Activated naive CD8-positive, alpha-beta T cell treated with anti-CD3 and anti-CD28 coated beads, Interleukin-2, amount 10 ng/mL, durations not matched to agents 7 days and 5 days (primary cell): ENCODE measurements at regions not wholly inside any gene's neighbourhood (a gene's known extent, or its start where the extent isn't known, plus 50 kb on each side); places are given as distances from the start of the nearest gene placed in this dataset.
"Not testable (repeated sequence)": the region's sequence is repeated elsewhere in the genome, so short reads cannot be mapped to it uniquely, and the experiment has no call there.

Experiments
- ATAC-seq: fragments of 150-1000 bp; cut with Tn5 transposase; one replicate; pipeline ENCODE4 v1.10.0; 2021; ENCODE audit warnings: low read depth, moderate library complexity
- POLR2A ChIA-PET: fragments of 350-600 bp; sonication (Branson Sonifier 250); formaldehyde crosslinking; loops from one replicate; lab custom pipeline; 2021; ENCODE audit warnings: antibody characterized with exemption; lab: Charles Lee
- DNase-seq: peaks from one replicate; pipeline ENCODE4 v3.0.0; 2021
- H3K27ac Mint-ChIP-seq: one replicate; pipeline ENCODE4 v1.8.0; 2022; ENCODE audit warnings: mild to moderate bottlenecking, mixed read lengths
- H3K27me3 Mint-ChIP-seq: one replicate; pipeline ENCODE4 v1.8.0; 2022; ENCODE audit warnings: mild to moderate bottlenecking, moderate library complexity, mixed read lengths
- H3K36me3 Mint-ChIP-seq: one replicate; pipeline ENCODE4 v1.8.0; 2021; ENCODE audit warnings: mild to moderate bottlenecking, mixed read lengths
- H3K4me1 Mint-ChIP-seq: one replicate; pipeline ENCODE4 v1.8.0; 2021; ENCODE audit warnings: mixed read lengths
- H3K4me3 Mint-ChIP-seq: one replicate; pipeline ENCODE4 v1.8.0; 2022; ENCODE audit warnings: mild to moderate bottlenecking, moderate library complexity, mixed read lengths
- H3K9me3 Mint-ChIP-seq: one replicate; pipeline ENCODE4 v1.8.0; 2021; ENCODE audit warnings: mixed read lengths

GRCh38 chr3:101992863-101993262 is 143.5 kb downstream of the NFKBIZ start:
- no peak for DNase-seq
- Mint-ChIP-seq H3K4me1 (peaks cover 23% of the 10 kb centered on the region), H3K4me3 (no peak overlapping the region), H3K27me3 (no peaks in the 10 kb centered on the region), H3K9me3 (peaks cover 4% of the 10 kb centered on the region), H3K36me3 (peaks cover 3% of the 10 kb centered on the region), H3K27ac (no peak overlapping the region)
- no peak for ATAC-seq
- POLR2A ChIA-PET = no interaction called here

GRCh38 chr3:101994386-101994785 is 145.1 kb downstream of the NFKBIZ start:
- Mint-ChIP-seq H3K27ac (no peak overlapping the region), H3K9me3 (peaks cover 4% of the 10 kb centered on the region), H3K36me3 (peaks cover 2% of the 10 kb centered on the region), H3K4me3 (no peak overlapping the region), H3K27me3 (no peaks in the 10 kb centered on the region), H3K4me1 (peaks cover 14% of the 10 kb centered on the region)
- POLR2A ChIA-PET = no interaction called here
- ATAC-seq (no peak), DNase-seq (no peak)

GRCh38 chr3:101995371-101996046 is 146.2 kb downstream of the NFKBIZ start:
- Mint-ChIP-seq H3K27me3 (no peaks in the 10 kb centered on the region), H3K4me3 (no peak overlapping the region), H3K4me1 (peaks cover 12% of the 10 kb centered on the region), H3K27ac (no peak overlapping the region), H3K9me3 (peaks cover 4% of the 10 kb centered on the region), H3K36me3 (peaks cover 4% of the 10 kb centered on the region)
- DNase-seq (no peak), ATAC-seq (no peak)
- POLR2A ChIA-PET = no interaction called here

- Mint-ChIP-seq H3K36me3 (peaks cover 6% of the 10 kb centered on the region), H3K9me3 (peaks cover 5% of the 10 kb centered on the region), H3K27me3 (no peaks in the 10 kb centered on the region), H3K4me1 (peaks cover 16% of the 10 kb centered on the region), H3K27ac (no peak overlapping the region), H3K4me3 (no peak overlapping the region)
- POLR2A ChIA-PET = no interaction called here
- DNase-seq = no peak
- no peak for ATAC-seq
Measured at GRCh38 chr3:101996832-101997231, 147.5 kb downstream of the NFKBIZ start.

- H3K4me3 Mint-ChIP-seq = no peak overlapping the region
- POLR2A ChIA-PET = no interaction called here
Measured at GRCh38 chr3:101998256-101998926, 149.1 kb downstream of the NFKBIZ start.

GRCh38 chr3:101999177-101999779 is 150.0 kb downstream of the NFKBIZ start:
- Mint-ChIP-seq H3K36me3 (peaks cover 8% of the 10 kb centered on the region), H3K27me3 (no peaks in the 10 kb centered on the region), H3K4me3 (no peak overlapping the region), H3K4me1 (peaks cover 16% of the 10 kb centered on the region), H3K9me3 (peaks cover 5% of the 10 kb centered on the region), H3K27ac (no peak overlapping the region)
- POLR2A ChIA-PET = no interaction called here
- ATAC-seq = no peak
- DNase-seq = no peak

More at GRCh38 chr3:101998256-101998926, 149.1 kb downstream of the NFKBIZ start:
- Mint-ChIP-seq H3K36me3 (peaks cover 8% of the 10 kb centered on the region), H3K4me1 (peaks cover 16% of the 10 kb centered on the region), H3K27me3 (no peaks in the 10 kb centered on the region), H3K9me3 (peaks cover 5% of the 10 kb centered on the region), H3K27ac (no peak overlapping the region)
- DNase-seq = no peak
- no peak for ATAC-seq

GRCh38 chr3:102000620-102001209 is 151.4 kb downstream of the NFKBIZ start:
- no peaks in the 10 kb centered on the region for H3K27me3 Mint-ChIP-seq
- H3K4me1 Mint-ChIP-seq = peaks cover 10% of the 10 kb centered on the region
- no peak for DNase-seq
- H3K9me3 Mint-ChIP-seq = peaks cover 4% of the 10 kb centered on the region
- H3K27ac Mint-ChIP-seq = no peak overlapping the region
- ATAC-seq = no peak
- H3K36me3 Mint-ChIP-seq = peaks cover 7% of the 10 kb centered on the region
- no peak overlapping the region for H3K4me3 Mint-ChIP-seq
- POLR2A ChIA-PET = no interaction called here

GRCh38 chr3:102002056-102002455 is 152.7 kb downstream of the NFKBIZ start:
- Mint-ChIP-seq H3K27me3 (no peaks in the 10 kb centered on the region), H3K4me3 (no peak overlapping the region), H3K4me1 (peaks cover 10% of the 10 kb centered on the region), H3K9me3 (peaks cover 4% of the 10 kb centered on the region), H3K27ac (no peak overlapping the region), H3K36me3 (peaks cover 7% of the 10 kb centered on the region)
- ATAC-seq (no peak), DNase-seq (no peak)
- POLR2A ChIA-PET = no interaction called here

GRCh38 chr3:102004561-102004960 is 155.2 kb downstream of the NFKBIZ start:
- ATAC-seq (no peak), DNase-seq (no peak)
- POLR2A ChIA-PET = no interaction called here
- H3K4me1 Mint-ChIP-seq = peaks cover 7% of the 10 kb centered on the region
- H3K27me3 Mint-ChIP-seq = no peaks in the 10 kb centered on the region
- H3K4me3 Mint-ChIP-seq = no peak overlapping the region
- no peak overlapping the region for H3K27ac Mint-ChIP-seq
- peaks cover 7% of the 10 kb centered on the region for H3K36me3 Mint-ChIP-seq
- peaks cover 2% of the 10 kb centered on the region for H3K9me3 Mint-ChIP-seq

GRCh38 chr3:102005551-102005950 is 156.2 kb downstream of the NFKBIZ start:
- ATAC-seq (no peak), DNase-seq (no peak)
- H3K27ac Mint-ChIP-seq = no peak overlapping the region
- POLR2A ChIA-PET = no interaction called here
- no peaks in the 10 kb centered on the region for H3K27me3 Mint-ChIP-seq
- H3K4me1 Mint-ChIP-seq = peaks cover 6% of the 10 kb centered on the region
- peaks cover 8% of the 10 kb centered on the region for H3K36me3 Mint-ChIP-seq
- H3K9me3 Mint-ChIP-seq = peaks cover 6% of the 10 kb centered on the region
- no peak overlapping the region for H3K4me3 Mint-ChIP-seq

- H3K4me1 Mint-ChIP-seq = peaks cover 1% of the 10 kb centered on the region
Measured at GRCh38 chr3:102006812-102007485, 157.6 kb downstream of the NFKBIZ start.

GRCh38 chr3:102008436-102008835 is 159.1 kb downstream of the NFKBIZ start:
- H3K9me3 Mint-ChIP-seq = peaks cover 13% of the 10 kb centered on the region
- ATAC-seq, H3K4me1 Mint-ChIP-seq, H3K4me3 Mint-ChIP-seq, H3K27ac Mint-ChIP-seq, POLR2A ChIA-PET, DNase-seq, H3K27me3 Mint-ChIP-seq: not testable (repeated sequence)
- H3K36me3 Mint-ChIP-seq = peaks cover 22% of the 10 kb centered on the region

More at GRCh38 chr3:102006812-102007485, 157.6 kb downstream of the NFKBIZ start:
- H3K4me3 Mint-ChIP-seq = no peak overlapping the region
- no peaks in the 10 kb centered on the region for H3K27me3 Mint-ChIP-seq
- H3K9me3 Mint-ChIP-seq = peaks cover 10% of the 10 kb centered on the region
- no peak for ATAC-seq
- no peak for DNase-seq
- no peak overlapping the region for H3K27ac Mint-ChIP-seq
- POLR2A ChIA-PET = no interaction called here
- peaks cover 16% of the 10 kb centered on the region for H3K36me3 Mint-ChIP-seq

GRCh38 chr3:102016417-102016816 is 167.1 kb downstream of the NFKBIZ start:
- Mint-ChIP-seq H3K36me3 (peaks cover 15% of the 10 kb centered on the region), H3K4me1 (peaks cover 8% of the 10 kb centered on the region), H3K4me3 (no peak overlapping the region), H3K9me3 (peaks cover 9% of the 10 kb centered on the region), H3K27ac (no peak overlapping the region), H3K27me3 (no peaks in the 10 kb centered on the region)
- DNase-seq = no peak
- no peak for ATAC-seq
- POLR2A ChIA-PET = no interaction called here
